DMS53 (cell line): ENCODE measurements at regions not wholly inside any gene's neighbourhood (a gene's known extent, or its start where the extent isn't known, plus 50 kb on each side); places are given as distances from the start of the nearest gene placed in this dataset.
"Not testable (repeated sequence)": the region's sequence is repeated elsewhere in the genome, so short reads cannot be mapped to it uniquely, and the experiment has no call there.

Experiments used
- DNase-seq: peaks from one replicate; lab custom pipeline; 2025; lab: John Stamatoyannopoulos, UW

- no peak for DNase-seq
Measured at GRCh38 chr9:103068753-103069152, 73.6 kb downstream of the CYLC2 start.

- DNase-seq = no peak
Measured at GRCh38 chr9:103078581-103078980, 83.4 kb downstream of the CYLC2 start.

- DNase-seq = no peak
Measured at GRCh38 chr9:103082494-103082893, 87.4 kb downstream of the CYLC2 start.

GRCh38 chr9:103089357-103089756 is 94.2 kb downstream of the CYLC2 start:
- DNase-seq = no peak

- DNase-seq = no peak
Measured at GRCh38 chr9:103104101-103104500, 109.0 kb downstream of the CYLC2 start.

GRCh38 chr9:103116246-103116645 is 121.1 kb downstream of the CYLC2 start:
- no peak for DNase-seq

GRCh38 chr9:103126494-103126893 is 131.4 kb downstream of the CYLC2 start:
- DNase-seq = no peak

GRCh38 chr9:103139891-103140290 is 144.8 kb downstream of the CYLC2 start:
- DNase-seq = no peak

GRCh38 chr9:103152473-103152872 is 157.3 kb downstream of the CYLC2 start:
- DNase-seq = peak; percentile 10

GRCh38 chr9:103167530-103167929 is 172.4 kb downstream of the CYLC2 start:
- no peak for DNase-seq

- DNase-seq = no peak
Measured at GRCh38 chr9:103168254-103168653, 173.1 kb downstream of the CYLC2 start.

- peak; percentile 4 for DNase-seq
Measured at GRCh38 chr9:103169798-103170197, 174.7 kb downstream of the CYLC2 start.

- peak; percentile 96 for DNase-seq
Measured at GRCh38 chr9:103183701-103184171, 188.6 kb downstream of the CYLC2 start.

GRCh38 chr9:103186959-103187358 is 191.8 kb downstream of the CYLC2 start:
- DNase-seq = no peak

GRCh38 chr9:103188781-103189350 is 193.7 kb downstream of the CYLC2 start:
- no peak for DNase-seq

- no peak for DNase-seq
Measured at GRCh38 chr9:103193992-103194391, 198.9 kb downstream of the CYLC2 start.

- no peak for DNase-seq
Measured at GRCh38 chr9:103203172-103203571, 208.0 kb downstream of the CYLC2 start.

- DNase-seq = not testable (repeated sequence)
Measured at GRCh38 chr9:103205881-103206585, 210.9 kb downstream of the CYLC2 start.

- DNase-seq = no peak
Measured at GRCh38 chr9:103210607-103211006, 215.5 kb downstream of the CYLC2 start.

- no peak for DNase-seq
Measured at GRCh38 chr9:103215197-103215596, 220.1 kb downstream of the CYLC2 start.

- DNase-seq = no peak
Measured at GRCh38 chr9:103225702-103226646, 230.8 kb downstream of the CYLC2 start.

- no peak for DNase-seq
Measured at GRCh38 chr9:103226647-103227013, 231.5 kb downstream of the CYLC2 start.
